Uterus (tissue), 2 donors: ENCODE measurements at regions not wholly inside any gene's neighbourhood (a gene's known extent, or its start where the extent isn't known, plus 50 kb on each side); places are given as distances from the start of the nearest gene placed in this dataset.

Source experiments
- CTCF ChIP-seq, 4 experiments: fragments of 200-600 bp in 2 of 4; fragments of 450-650 bp in 2 of 4; sonication (generic) in 2 of 4; IDR thresholded peaks; one replicate each; pipeline ENCODE4 v1.5.1; 2016 to 2019; ENCODE audit warnings: antibody characterized with exemption in 4 of 4, mild to moderate bottlenecking in 2 of 4, moderate library complexity in 1 of 4
- POLR2A ChIP-seq, 2 donors: fragments of 450-650 bp; IDR thresholded peaks; one replicate each; pipeline ENCODE4 v1.6.1; 2016; ENCODE audit warnings: antibody characterized with exemption in 2 of 2, mild to moderate bottlenecking in 1 of 2, moderate library complexity in 1 of 2

DNA sequence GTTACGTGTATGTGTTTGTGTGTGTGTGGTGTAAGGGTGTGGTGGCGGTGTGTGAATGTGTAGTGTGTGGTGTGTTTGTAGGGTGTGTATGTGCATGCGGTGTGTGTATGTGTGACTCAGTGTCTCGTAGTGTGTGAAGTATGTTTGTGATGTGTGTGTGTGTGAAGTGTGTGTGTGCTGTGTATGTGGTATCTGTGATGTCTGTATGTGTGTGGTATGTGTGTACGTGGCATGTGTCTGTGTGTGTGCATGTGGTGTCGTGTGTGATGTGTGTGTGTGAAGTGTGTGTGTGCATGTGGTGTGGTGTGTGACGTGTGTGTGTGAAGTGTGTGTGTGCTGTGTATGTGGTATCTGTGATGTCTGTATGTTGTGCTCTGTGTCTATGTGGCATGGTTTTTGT, 339.4 kb downstream of the MTRR start:
- TF ChIP-seq CTCF (IDR thresholded peaks at IDR 0.05) (no peak), POLR2A (IDR thresholded peaks at IDR 0.05) (no peak)
